C4-2B (cell line): ENCODE measurements at regions not wholly inside any gene's neighbourhood (a gene's known extent, or its start where the extent isn't known, plus 50 kb on each side); places are given as distances from the start of the nearest gene placed in this dataset.

ENCODE experiments used
- H3K27ac ChIP-seq: fragments of 450-650 bp; 2 replicates; pipeline ENCODE4 v1.5.1; 2017
- ZFX ChIP-seq: fragments of 450-650 bp; IDR thresholded peaks from 2 replicates; pipeline ENCODE4 v1.6.1; 2017
- TF ChIP-seq, protein P1 (sequence below): fragments of 450-650 bp; conservative IDR thresholded peaks from 2 replicates; pipeline ENCODE4 v1.5.1; 2017; ENCODE audit warnings: mild to moderate bottlenecking

DNA sequence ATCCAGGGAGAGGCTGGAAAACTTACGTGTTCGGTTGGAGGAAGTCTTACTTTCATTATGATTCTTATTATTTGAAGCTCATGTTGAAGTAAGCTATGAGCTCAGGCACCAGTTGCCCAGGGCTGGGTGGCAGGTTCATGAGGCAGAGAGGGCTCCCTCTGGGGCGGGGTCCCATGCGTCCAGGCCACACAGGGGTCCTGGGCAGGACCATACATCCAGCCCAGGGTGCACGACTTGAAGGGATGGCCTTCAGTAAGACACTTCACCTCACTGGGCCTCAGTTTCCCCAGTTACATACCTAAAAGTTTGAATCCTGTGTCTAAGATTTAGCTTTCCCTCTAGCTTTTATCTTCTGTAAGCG is 107.3 kb upstream of the B3GAT1 start:
- TF ChIP-seq ZFX: no peak
- TF ChIP-seq, protein P1, sequence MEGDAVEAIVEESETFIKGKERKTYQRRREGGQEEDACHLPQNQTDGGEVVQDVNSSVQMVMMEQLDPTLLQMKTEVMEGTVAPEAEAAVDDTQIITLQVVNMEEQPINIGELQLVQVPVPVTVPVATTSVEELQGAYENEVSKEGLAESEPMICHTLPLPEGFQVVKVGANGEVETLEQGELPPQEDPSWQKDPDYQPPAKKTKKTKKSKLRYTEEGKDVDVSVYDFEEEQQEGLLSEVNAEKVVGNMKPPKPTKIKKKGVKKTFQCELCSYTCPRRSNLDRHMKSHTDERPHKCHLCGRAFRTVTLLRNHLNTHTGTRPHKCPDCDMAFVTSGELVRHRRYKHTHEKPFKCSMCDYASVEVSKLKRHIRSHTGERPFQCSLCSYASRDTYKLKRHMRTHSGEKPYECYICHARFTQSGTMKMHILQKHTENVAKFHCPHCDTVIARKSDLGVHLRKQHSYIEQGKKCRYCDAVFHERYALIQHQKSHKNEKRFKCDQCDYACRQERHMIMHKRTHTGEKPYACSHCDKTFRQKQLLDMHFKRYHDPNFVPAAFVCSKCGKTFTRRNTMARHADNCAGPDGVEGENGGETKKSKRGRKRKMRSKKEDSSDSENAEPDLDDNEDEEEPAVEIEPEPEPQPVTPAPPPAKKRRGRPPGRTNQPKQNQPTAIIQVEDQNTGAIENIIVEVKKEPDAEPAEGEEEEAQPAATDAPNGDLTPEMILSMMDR: no peak

DNA sequence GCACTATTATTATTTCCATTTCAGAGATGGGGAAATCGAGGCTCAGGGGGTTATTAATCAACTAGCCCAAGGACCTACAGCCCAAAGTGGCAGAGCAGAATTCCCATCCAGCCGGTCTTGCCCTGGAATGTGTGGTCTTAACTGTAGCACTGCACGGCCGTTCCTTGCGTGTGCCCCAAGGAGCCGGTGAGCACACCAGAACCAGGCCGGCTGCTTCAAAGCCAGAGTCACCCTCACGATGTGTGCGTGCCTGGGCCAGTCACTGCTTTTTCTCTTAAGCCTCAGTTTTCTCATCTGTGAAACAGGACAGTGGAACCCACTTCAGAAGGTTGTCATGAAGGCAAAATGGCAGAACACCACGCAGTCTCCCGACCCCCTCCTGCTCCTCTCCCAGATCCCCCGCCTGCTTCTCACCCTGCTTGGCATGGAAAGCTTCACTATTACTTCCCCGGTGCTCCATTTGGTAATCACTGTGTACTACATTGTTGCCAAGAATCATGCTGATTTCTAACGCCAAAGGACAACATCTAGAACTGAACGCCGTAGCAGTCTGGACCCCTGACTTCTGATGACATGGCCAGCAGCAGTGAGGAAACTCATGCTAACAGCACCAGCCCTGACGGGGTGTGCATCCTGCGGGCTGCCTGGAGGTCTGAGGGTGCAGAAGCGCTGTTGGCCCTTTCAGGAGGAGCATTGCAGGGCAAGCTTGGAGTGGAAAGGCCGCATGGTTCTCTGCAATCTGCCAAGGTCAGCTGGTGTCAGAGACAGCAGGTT is 106.8 kb upstream of the B3GAT1 start:
- TF ChIP-seq, protein P1: no peak
- TF ChIP-seq ZFX: no peak

More for the DNA sequence above, 107.3 kb upstream of the B3GAT1 start:
- peak overlapping the region; percentile 80; the same call in 1 of the 2 replicates for H3K27ac ChIP-seq

DNA sequence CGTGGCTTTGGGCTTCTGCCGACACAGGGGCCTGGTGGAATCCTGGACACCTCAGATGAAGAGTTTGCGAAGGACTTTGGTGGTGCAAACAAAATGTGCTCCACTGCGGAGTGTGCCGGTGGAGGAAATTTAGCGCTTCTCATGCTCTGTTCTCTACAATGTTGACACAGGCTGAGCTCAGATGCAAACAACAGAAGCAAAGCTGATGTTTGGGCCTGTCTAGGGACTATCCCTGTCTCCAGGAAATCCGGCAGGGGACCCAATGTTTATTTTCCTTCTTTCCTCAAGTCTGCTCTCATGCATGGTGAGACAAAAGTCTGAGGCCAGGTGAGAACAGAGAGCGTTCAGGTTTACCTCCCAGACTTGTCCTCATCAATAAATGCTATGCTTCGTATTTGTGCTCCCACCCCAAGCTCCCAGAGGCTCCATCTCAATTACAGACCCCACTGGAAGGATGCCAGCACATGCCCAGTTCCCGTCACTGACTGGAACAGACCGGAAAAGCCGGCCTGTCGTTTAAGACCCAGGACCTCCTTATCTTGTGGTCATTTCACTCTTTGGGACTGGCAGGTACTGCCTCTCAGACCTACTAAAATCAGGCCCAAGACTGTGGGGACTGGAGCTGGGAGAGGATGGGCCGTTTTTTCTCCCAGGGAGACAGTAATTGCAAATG is 105.7 kb upstream of the B3GAT1 start:
- peak overlapping the region; percentile 80 for H3K27ac ChIP-seq
- no peak for TF ChIP-seq ZFX
- TF ChIP-seq, protein P1: no peak

More for the DNA sequence above, 106.8 kb upstream of the B3GAT1 start:
- H3K27ac ChIP-seq: peak overlapping the region; percentile 80

DNA sequence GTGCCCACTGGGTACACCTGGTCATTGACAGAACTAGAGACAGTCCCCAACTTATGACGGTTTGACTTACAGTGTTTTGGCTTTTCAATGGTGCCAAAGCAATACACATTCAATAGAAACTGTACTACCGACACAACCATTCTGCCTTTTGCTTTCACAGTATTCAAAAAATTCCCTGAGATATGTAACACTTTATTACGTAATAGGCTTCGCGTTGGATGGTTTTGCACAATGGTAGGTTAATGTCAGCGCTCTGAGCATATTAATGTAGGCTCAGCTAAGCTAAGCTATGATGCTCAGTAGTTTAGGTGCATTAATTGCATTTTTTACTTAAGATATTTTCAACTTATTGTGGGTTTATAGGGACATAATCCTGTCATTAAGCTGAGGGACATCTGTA is 105.1 kb upstream of the B3GAT1 start:
- TF ChIP-seq ZFX: no peak
- TF ChIP-seq, protein P1: no peak
- H3K27ac ChIP-seq: peak overlapping the region; percentile 80

DNA sequence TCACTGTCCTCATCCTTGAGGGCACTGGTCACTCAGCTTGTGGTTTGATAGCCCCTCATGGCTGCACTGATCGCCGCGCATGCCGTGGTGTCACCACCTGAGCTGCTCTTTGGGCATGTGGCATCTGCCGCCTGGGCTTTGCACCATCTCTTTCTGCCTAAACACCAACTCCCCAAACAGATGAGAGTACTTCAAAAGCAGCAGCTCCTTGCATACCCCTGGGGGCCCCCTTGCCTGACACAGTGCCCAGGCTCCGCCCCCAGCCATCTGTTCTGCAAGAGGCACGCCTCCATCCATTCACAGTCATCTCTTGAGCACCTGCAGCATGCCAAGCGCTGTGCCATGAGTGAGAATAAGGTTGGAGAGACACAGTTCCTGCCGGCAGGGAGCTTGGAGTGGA is 104.5 kb upstream of the B3GAT1 start:
- TF ChIP-seq ZFX: no peak
- TF ChIP-seq, protein P1: no peak
- no peak overlapping the region for H3K27ac ChIP-seq

DNA sequence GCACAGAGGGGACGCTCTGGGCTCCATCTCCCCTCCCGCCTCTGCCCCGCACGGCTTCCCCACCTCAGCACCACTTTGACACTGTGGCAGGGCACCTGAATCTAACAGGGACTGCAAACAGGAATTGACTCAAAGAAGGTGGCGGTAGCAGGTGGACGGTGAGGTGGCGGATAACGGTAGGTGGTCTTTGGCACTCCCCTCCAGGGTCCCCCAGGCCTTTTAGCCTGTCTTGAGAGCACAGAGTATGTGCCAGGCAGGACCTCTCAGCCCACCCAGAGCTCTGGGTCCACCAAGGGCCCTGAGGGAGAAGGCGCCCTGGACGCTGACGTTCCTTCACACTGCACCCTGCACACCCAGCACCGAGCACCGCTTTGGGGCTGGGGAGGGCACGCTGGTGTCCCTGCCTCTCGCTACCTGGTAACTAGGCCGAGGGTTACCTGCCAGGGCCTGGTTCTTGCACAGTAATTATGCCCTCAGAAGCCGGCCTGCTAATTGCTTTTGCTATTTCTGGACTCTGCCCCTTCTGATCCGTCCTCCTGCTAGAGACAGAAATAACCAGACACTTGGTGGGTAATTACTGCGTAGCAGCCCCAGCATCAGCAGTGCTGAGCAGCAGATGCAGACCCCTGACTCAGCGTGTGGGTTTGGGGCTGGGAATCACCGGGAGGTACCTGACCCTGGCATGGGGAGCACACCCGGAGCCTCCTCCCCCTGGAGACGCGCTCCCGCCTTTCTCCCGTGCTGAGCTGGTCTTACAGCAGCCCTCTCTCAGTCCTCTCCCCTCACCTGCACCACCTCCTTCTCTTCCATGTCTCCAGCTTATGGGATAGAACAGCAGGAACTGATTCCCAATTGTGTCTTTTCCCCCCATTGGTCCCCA is 103.3 kb upstream of the B3GAT1 start:
- TF ChIP-seq ZFX: no peak
- TF ChIP-seq, protein P1: no peak
- H3K27ac ChIP-seq: no peak overlapping the region
